ENCODE measurements at regions not wholly inside any gene's neighbourhood (a gene's known extent, or its start where the extent isn't known, plus 50 kb on each side); places are given as distances from the start of the nearest gene placed in this dataset.

DNA sequence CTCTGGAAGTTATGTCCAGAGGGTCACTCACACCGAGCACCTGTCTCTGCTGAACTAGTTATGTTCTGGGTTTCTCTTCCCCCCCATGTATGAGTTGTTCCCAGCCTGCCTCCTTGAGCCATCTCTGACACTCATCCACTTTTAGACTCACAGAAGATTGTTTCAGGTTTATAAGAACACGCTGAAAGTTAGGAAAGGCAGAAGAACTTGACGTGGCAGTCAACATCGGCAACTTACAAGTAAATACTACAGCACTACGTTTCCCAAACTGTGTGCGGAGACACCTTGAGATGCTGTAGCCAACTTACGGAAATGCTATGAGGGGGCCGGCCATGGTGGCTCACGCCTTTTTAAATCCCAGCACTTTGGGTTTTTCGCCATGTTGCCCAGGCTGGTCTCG is 318.0 kb downstream of the ZNF621 start:
- TF ChIP-seq, protein P1, sequence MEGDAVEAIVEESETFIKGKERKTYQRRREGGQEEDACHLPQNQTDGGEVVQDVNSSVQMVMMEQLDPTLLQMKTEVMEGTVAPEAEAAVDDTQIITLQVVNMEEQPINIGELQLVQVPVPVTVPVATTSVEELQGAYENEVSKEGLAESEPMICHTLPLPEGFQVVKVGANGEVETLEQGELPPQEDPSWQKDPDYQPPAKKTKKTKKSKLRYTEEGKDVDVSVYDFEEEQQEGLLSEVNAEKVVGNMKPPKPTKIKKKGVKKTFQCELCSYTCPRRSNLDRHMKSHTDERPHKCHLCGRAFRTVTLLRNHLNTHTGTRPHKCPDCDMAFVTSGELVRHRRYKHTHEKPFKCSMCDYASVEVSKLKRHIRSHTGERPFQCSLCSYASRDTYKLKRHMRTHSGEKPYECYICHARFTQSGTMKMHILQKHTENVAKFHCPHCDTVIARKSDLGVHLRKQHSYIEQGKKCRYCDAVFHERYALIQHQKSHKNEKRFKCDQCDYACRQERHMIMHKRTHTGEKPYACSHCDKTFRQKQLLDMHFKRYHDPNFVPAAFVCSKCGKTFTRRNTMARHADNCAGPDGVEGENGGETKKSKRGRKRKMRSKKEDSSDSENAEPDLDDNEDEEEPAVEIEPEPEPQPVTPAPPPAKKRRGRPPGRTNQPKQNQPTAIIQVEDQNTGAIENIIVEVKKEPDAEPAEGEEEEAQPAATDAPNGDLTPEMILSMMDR (IDR thresholded peaks at IDR 0.05 in 4 of 5, conservative IDR thresholded peaks at IDR 0.05 in 1 of 5) = no peak
- no peak for TF ChIP-seq POLR2A (IDR thresholded peaks at IDR 0.05)
